ENCODE measurements at regions not wholly inside any gene's neighbourhood (a gene's known extent, or its start where the extent isn't known, plus 50 kb on each side); places are given as distances from the start of the nearest gene placed in this dataset.

DNA sequence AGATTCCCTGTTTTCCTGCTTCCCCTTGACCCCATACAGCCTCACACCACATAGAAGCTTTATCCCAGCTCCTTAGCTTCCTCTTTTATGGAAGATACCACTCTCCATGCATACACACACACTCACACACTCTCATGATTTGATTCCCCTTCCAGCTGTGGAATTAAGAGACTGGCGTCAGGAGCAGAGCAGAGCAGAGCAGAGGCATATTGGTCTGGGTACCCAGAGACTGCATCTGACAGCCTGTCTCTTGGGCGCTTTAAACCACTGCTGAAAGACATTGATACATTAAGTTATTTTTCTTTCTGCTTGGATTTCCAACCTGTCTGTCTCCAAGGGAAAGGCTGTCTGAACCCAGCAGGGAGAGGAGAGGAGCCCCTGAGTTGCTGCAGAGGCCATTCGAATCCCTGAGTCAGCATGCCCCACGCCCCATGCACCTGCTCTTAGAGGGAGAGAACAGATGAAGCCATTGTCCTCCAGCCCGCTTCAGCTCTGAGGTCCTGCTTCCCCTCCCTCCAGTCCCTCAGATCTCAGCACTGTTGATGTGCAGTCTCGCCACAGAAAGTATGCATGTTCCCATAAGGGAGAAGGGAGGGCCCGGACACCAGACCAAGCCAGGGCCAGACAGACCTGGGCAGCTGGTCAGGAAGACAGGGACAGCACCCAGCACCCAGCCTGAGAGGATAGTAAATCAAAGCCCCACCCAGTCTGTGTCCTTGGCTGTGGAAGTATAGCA, 66.7 kb upstream of the GJB5 start:
- Histone ChIP-seq H3K79me2 (replicated peaks; ENCODE audit: insufficient read depth) (no peaks in the 10 kb centered on the region), H3K27ac (ENCODE audit: low read depth) (no peak overlapping the region)
- ATAC-seq = no peak

More for the DNA sequence above, 66.7 kb upstream of the GJB5 start:
- Histone ChIP-seq H3K4me3 (no peak overlapping the region), H4K20me1 (replicated peaks; ENCODE audit: insufficient read depth) (no peaks in the 10 kb centered on the region), H3K4me1 (ENCODE audit: insufficient read depth) (peaks cover 13% of the 10 kb centered on the region; the same call in 1 of the 2 replicates), H3K4me2 (no peak overlapping the region), H2AFZ (no peak overlapping the region), H3F3A (replicated peaks; ENCODE audit: low read depth) (no peaks in the 10 kb centered on the region), H3K9me2 (ENCODE audit: insufficient read depth) (no peaks in the 10 kb centered on the region), H3K36me3 (ENCODE audit: insufficient read depth) (no peaks in the 10 kb centered on the region), H3K27me3 (ENCODE audit: insufficient read depth) (no peaks in the 10 kb centered on the region)
- Mint-ChIP-seq H3K4me3 (no peak overlapping the region), H3K9me3 (peaks cover 3% of the 10 kb centered on the region; the same call in 2 of the 3 replicates), H3K36me3 (ENCODE audit: low read depth) (no peaks in the 10 kb centered on the region), H3K27ac (no peak overlapping the region), H3K4me1 (peaks cover 17% of the 10 kb centered on the region), H3K27me3 (ENCODE audit: insufficient read depth, low read depth, poor library complexity) (peaks cover 9% of the 10 kb centered on the region)
- TF ChIP-seq, protein P1, sequence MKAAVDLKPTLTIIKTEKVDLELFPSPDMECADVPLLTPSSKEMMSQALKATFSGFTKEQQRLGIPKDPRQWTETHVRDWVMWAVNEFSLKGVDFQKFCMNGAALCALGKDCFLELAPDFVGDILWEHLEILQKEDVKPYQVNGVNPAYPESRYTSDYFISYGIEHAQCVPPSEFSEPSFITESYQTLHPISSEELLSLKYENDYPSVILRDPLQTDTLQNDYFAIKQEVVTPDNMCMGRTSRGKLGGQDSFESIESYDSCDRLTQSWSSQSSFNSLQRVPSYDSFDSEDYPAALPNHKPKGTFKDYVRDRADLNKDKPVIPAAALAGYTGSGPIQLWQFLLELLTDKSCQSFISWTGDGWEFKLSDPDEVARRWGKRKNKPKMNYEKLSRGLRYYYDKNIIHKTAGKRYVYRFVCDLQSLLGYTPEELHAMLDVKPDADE (IDR thresholded peaks at IDR 0.05) = no peak
- TF ChIP-seq ZNF331 (CRISPR knock-in tag; IDR thresholded peaks at IDR 0.05; ENCODE audit: low read depth) (no peak), EZH2 (IDR thresholded peaks at IDR 0.05; ENCODE audit: low read depth, unreplicated experiment) (no peak), CREB1 (CRISPR knock-in tag; IDR thresholded peaks at IDR 0.05; ENCODE audit: low read depth) (no peak), POLR2AphosphoS5 (IDR thresholded peaks at IDR 0.05; ENCODE audit: low read depth) (no peak), NANOG (IDR thresholded peaks at IDR 0.05; ENCODE audit: borderline replicate concordance) (no peak), JUNB (IDR thresholded peaks at IDR 0.05; ENCODE audit: unreplicated experiment) (no peak), EZH2phosphoT487 (IDR thresholded peaks at IDR 0.05; ENCODE audit: unreplicated experiment) (no peak), STAT1 (IDR thresholded peaks at IDR 0.05; ENCODE audit: unreplicated experiment) (no peak), ZNF114 (CRISPR knock-in tag; IDR thresholded peaks at IDR 0.05) (no peak)
- TF ChIP-seq, protein P2, sequence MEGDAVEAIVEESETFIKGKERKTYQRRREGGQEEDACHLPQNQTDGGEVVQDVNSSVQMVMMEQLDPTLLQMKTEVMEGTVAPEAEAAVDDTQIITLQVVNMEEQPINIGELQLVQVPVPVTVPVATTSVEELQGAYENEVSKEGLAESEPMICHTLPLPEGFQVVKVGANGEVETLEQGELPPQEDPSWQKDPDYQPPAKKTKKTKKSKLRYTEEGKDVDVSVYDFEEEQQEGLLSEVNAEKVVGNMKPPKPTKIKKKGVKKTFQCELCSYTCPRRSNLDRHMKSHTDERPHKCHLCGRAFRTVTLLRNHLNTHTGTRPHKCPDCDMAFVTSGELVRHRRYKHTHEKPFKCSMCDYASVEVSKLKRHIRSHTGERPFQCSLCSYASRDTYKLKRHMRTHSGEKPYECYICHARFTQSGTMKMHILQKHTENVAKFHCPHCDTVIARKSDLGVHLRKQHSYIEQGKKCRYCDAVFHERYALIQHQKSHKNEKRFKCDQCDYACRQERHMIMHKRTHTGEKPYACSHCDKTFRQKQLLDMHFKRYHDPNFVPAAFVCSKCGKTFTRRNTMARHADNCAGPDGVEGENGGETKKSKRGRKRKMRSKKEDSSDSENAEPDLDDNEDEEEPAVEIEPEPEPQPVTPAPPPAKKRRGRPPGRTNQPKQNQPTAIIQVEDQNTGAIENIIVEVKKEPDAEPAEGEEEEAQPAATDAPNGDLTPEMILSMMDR (conservative IDR thresholded peaks at IDR 0.05; ENCODE audit: low read depth in 2 of 2) = no peak
- TF ChIP-seq, protein P3, sequence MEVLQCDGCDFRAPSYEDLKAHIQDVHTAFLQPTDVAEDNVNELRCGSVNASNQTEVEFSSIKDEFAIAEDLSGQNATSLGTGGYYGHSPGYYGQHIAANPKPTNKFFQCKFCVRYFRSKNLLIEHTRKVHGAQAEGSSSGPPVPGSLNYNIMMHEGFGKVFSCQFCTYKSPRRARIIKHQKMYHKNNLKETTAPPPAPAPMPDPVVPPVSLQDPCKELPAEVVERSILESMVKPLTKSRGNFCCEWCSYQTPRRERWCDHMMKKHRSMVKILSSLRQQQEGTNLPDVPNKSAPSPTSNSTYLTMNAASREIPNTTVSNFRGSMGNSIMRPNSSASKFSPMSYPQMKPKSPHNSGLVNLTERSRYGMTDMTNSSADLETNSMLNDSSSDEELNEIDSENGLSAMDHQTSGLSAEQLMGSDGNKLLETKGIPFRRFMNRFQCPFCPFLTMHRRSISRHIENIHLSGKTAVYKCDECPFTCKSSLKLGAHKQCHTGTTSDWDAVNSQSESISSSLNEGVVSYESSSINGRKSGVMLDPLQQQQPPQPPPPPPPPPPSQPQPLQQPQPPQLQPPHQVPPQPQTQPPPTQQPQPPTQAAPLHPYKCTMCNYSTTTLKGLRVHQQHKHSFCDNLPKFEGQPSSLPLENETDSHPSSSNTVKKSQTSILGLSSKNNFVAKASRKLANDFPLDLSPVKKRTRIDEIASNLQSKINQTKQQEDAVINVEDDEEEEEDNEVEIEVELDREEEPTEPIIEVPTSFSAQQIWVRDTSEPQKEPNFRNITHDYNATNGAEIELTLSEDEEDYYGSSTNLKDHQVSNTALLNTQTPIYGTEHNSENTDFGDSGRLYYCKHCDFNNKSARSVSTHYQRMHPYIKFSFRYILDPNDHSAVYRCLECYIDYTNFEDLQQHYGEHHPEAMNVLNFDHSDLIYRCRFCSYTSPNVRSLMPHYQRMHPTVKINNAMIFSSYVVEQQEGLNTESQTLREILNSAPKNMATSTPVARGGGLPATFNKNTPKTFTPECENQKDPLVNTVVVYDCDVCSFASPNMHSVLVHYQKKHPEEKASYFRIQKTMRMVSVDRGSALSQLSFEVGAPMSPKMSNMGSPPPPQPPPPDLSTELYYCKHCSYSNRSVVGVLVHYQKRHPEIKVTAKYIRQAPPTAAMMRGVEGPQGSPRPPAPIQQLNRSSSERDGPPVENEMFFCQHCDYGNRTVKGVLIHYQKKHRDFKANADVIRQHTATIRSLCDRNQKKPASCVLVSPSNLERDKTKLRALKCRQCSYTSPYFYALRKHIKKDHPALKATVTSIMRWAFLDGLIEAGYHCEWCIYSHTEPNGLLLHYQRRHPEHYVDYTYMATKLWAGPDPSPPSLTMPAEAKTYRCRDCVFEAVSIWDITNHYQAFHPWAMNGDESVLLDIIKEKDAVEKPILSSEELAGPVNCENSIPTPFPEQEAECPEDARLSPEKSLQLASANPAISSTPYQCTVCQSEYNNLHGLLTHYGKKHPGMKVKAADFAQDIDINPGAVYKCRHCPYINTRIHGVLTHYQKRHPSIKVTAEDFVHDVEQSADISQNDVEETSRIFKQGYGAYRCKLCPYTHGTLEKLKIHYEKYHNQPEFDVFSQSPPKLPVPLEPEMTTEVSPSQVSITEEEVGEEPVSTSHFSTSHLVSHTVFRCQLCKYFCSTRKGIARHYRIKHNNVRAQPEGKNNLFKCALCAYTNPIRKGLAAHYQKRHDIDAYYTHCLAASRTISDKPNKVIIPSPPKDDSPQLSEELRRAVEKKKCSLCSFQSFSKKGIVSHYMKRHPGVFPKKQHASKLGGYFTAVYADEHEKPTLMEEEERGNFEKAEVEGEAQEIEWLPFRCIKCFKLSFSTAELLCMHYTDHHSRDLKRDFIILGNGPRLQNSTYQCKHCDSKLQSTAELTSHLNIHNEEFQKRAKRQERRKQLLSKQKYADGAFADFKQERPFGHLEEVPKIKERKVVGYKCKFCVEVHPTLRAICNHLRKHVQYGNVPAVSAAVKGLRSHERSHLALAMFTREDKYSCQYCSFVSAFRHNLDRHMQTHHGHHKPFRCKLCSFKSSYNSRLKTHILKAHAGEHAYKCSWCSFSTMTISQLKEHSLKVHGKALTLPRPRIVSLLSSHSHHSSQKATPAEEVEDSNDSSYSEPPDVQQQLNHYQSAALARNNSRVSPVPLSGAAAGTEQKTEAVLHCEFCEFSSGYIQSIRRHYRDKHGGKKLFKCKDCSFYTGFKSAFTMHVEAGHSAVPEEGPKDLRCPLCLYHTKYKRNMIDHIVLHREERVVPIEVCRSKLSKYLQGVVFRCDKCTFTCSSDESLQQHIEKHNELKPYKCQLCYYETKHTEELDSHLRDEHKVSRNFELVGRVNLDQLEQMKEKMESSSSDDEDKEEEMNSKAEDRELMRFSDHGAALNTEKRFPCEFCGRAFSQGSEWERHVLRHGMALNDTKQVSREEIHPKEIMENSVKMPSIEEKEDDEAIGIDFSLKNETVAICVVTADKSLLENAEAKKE (CRISPR knock-in tag; IDR thresholded peaks at IDR 0.05) = no peak
- TF ChIP-seq, protein P4, sequence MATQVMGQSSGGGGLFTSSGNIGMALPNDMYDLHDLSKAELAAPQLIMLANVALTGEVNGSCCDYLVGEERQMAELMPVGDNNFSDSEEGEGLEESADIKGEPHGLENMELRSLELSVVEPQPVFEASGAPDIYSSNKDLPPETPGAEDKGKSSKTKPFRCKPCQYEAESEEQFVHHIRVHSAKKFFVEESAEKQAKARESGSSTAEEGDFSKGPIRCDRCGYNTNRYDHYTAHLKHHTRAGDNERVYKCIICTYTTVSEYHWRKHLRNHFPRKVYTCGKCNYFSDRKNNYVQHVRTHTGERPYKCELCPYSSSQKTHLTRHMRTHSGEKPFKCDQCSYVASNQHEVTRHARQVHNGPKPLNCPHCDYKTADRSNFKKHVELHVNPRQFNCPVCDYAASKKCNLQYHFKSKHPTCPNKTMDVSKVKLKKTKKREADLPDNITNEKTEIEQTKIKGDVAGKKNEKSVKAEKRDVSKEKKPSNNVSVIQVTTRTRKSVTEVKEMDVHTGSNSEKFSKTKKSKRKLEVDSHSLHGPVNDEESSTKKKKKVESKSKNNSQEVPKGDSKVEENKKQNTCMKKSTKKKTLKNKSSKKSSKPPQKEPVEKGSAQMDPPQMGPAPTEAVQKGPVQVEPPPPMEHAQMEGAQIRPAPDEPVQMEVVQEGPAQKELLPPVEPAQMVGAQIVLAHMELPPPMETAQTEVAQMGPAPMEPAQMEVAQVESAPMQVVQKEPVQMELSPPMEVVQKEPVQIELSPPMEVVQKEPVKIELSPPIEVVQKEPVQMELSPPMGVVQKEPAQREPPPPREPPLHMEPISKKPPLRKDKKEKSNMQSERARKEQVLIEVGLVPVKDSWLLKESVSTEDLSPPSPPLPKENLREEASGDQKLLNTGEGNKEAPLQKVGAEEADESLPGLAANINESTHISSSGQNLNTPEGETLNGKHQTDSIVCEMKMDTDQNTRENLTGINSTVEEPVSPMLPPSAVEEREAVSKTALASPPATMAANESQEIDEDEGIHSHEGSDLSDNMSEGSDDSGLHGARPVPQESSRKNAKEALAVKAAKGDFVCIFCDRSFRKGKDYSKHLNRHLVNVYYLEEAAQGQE (IDR thresholded peaks at IDR 0.05; ENCODE audit: unreplicated experiment) = no peak
- no peak for DNase-seq (ENCODE audit: low spot score)

Data from GM23338 (cell line).